ENCODE measurements at regions not wholly inside any gene's neighbourhood (a gene's known extent, or its start where the extent isn't known, plus 50 kb on each side); places are given as distances from the start of the nearest gene placed in this dataset.

- no TSS peak for BruUV-seq (replicated peaks)
- WGBS, 2 experiments (ENCODE audit: extremely low coverage in 2 of 2, insufficient read length in 1 of 2) = 94% methylated on average over 3 of the region's 7 CpGs; no CpG with 5 or more reads in 1 of the 2 experiments
- H3K23ac ChIP-seq (ENCODE audit: low read depth, low read length) = no peak overlapping the region
- H3K9ac ChIP-seq (ENCODE audit: low read depth, low read length) = no peak overlapping the region
- H3K27me3 ChIP-seq (ENCODE audit: control insufficient read depth, insufficient read depth, low read length) = no peaks in the 10 kb centered on the region
- no peak overlapping the region for H3K27ac ChIP-seq (ENCODE audit: insufficient read depth, low read length)
- CTCF ChIA-PET = no interaction called here
- H3K4me2 ChIP-seq (ENCODE audit: low read depth, low read length) = no peak overlapping the region
- no peaks in the 10 kb centered on the region for H3K79me1 ChIP-seq (ENCODE audit: low read depth in 1 of 2, low read length in 2 of 2)
- no peak overlapping the region for H2BK20ac ChIP-seq (ENCODE audit: low read depth, low read length)
- H4K5ac ChIP-seq (ENCODE audit: low read depth, low read length) = no peak overlapping the region
- dilution Hi-C loops (cut with HindIII; ENCODE audit: low sequenced_read_pairs, unreplicated experiment) (no loop called here), in situ Hi-C loops (cut with MboI; ENCODE audit: low sequenced_read_pairs) (no loop called here), intact Hi-C loops (cut with micrococcal nuclease) (no loop called here)
- H3K4ac ChIP-seq (ENCODE audit: low read depth, low read length) = no peak overlapping the region
- H2BK5ac ChIP-seq (ENCODE audit: low read depth, low read length, poor library complexity, severe bottlenecking) = no peak overlapping the region
- TF ChIP-seq MAFK (IDR thresholded peaks at IDR 0.05; ENCODE audit: low read depth, low read length) (no peak), RCOR1 (IDR thresholded peaks at IDR 0.05; ENCODE audit: insufficient replicate concordance, low read length) (no peak)
- ATAC-seq (ENCODE audit: low read depth) (no peak), DNase-seq (no peak)
- no peaks in the 10 kb centered on the region for H3K4me1 ChIP-seq (ENCODE audit: control insufficient read depth, insufficient read depth, low read length)
- H3K9me3 ChIP-seq (ENCODE audit: control insufficient read depth, insufficient read depth, low read length) = no peaks in the 10 kb centered on the region
- H2AK5ac ChIP-seq (ENCODE audit: low read depth, low read length) = no peak overlapping the region
- no peak overlapping the region for H3K56ac ChIP-seq (ENCODE audit: extremely low read depth, insufficient read depth, low read length)
- H3K18ac ChIP-seq (ENCODE audit: low read depth, low read length) = no peak overlapping the region
- H2BK15ac ChIP-seq (ENCODE audit: low read depth, low read length) = no peak overlapping the region
- no peaks in the 10 kb centered on the region for H4K20me1 ChIP-seq (ENCODE audit: insufficient read depth, low read length)
- no peak overlapping the region for H4K91ac ChIP-seq (ENCODE audit: insufficient read depth, low read depth, low read length)
- no peaks in the 10 kb centered on the region for H3K9me1 ChIP-seq (ENCODE audit: insufficient read depth, low read length)
- H2AK9ac ChIP-seq (replicated peaks; ENCODE audit: low read depth, low read length, poor library complexity) = no peak overlapping the region
- POLR2A ChIA-PET (ENCODE audit: unreplicated experiment) = no interaction called here
- no peak overlapping the region for H2AFZ ChIP-seq (replicated peaks; ENCODE audit: low read length, poor library complexity)
- no peak overlapping the region for H2BK120ac ChIP-seq (ENCODE audit: low read depth, low read length)
- H3K4me3 ChIP-seq (ENCODE audit: insufficient read depth, low read depth, low read length) = no peak overlapping the region
- H3K36me3 ChIP-seq (ENCODE audit: control insufficient read depth, insufficient read depth, low read length) = no peaks in the 10 kb centered on the region
- no peak overlapping the region for H4K8ac ChIP-seq (ENCODE audit: low read depth in 2 of 2, low read length in 2 of 2)
- no peak overlapping the region for H3K14ac ChIP-seq (replicated peaks; ENCODE audit: low read depth, low read length)
These were observed 401.6 kb downstream of the FOXG1 start for GRCh38 chr14:29168149-29168548.

Data from IMR-90 (cell line).